ENCODE measurements at regions not wholly inside any gene's neighbourhood (a gene's known extent, or its start where the extent isn't known, plus 50 kb on each side); places are given as distances from the start of the nearest gene placed in this dataset.

DNA sequence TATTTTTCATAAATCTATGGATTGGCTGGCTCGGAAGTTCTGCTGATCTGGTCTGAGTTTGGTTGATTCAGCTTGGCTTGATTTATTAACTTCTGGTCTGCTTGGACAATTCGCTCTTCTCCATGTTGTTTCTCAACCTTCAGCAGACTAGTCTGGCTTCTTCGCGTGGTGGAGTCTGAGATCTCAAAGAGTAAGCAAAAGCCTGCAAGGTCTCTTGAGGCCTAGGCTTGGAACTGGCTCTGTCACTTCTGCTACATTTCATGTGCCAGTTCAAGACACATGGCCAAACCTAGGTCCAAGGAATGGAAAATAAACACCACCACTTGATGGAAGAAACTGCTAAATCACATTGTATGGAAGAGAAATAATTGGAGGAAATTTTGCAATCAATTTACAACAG, 115.1 kb upstream of the JAG1 start:
- TF ChIP-seq POLR2A (IDR thresholded peaks at IDR 0.05), result no peak
- TF ChIP-seq, protein P1, sequence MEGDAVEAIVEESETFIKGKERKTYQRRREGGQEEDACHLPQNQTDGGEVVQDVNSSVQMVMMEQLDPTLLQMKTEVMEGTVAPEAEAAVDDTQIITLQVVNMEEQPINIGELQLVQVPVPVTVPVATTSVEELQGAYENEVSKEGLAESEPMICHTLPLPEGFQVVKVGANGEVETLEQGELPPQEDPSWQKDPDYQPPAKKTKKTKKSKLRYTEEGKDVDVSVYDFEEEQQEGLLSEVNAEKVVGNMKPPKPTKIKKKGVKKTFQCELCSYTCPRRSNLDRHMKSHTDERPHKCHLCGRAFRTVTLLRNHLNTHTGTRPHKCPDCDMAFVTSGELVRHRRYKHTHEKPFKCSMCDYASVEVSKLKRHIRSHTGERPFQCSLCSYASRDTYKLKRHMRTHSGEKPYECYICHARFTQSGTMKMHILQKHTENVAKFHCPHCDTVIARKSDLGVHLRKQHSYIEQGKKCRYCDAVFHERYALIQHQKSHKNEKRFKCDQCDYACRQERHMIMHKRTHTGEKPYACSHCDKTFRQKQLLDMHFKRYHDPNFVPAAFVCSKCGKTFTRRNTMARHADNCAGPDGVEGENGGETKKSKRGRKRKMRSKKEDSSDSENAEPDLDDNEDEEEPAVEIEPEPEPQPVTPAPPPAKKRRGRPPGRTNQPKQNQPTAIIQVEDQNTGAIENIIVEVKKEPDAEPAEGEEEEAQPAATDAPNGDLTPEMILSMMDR (IDR thresholded peaks at IDR 0.05), result no peak
